Peyer's patch (tissue), 4 donors: ENCODE measurements at regions not wholly inside any gene's neighbourhood (a gene's known extent, or its start where the extent isn't known, plus 50 kb on each side); places are given as distances from the start of the nearest gene placed in this dataset.

Source experiments
- CTCF ChIP-seq, 6 experiments: fragments of 450-650 bp in 4 of 6; fragments of 200-600 bp in 2 of 6; sonication (generic) in 1 of 6; IDR thresholded peaks; one replicate each; pipeline ENCODE4 v1.5.1; 2017 to 2019; ENCODE audit warnings: antibody characterized with exemption in 6 of 6, mild to moderate bottlenecking in 3 of 6, moderate library complexity in 1 of 6
- POLR2A ChIP-seq, 2 donors: fragments of 450-650 bp; IDR thresholded peaks; one replicate each; pipeline ENCODE4 v1.5.1; 2017; ENCODE audit warnings: antibody characterized with exemption in 2 of 2, mild to moderate bottlenecking in 2 of 2, moderate library complexity in 2 of 2

- no peak for TF ChIP-seq CTCF (IDR thresholded peaks at IDR 0.05)
- no peak for TF ChIP-seq POLR2A (IDR thresholded peaks at IDR 0.05)
These were observed 173.4 kb upstream of the KIT start for GRCh38 chr4:54484383-54484782.
